Breast epithelium (tissue), 4 donors: ENCODE measurements at regions not wholly inside any gene's neighbourhood (a gene's known extent, or its start where the extent isn't known, plus 50 kb on each side); places are given as distances from the start of the nearest gene placed in this dataset.

Experiments
- DNase-seq, 2 donors: peaks; one replicate each; pipeline ENCODE4 v3.0.0-alpha.2; 2019; ENCODE audit warnings: low spot score in 2 of 2
- H3K27ac ChIP-seq, 2 donors: fragments of 200-600 bp; sonication (generic) in 1 of 2; one replicate each; pipeline ENCODE4 v1.5.1; 2016 to 2019; ENCODE audit warnings: mild to moderate bottlenecking in 1 of 2
- H3K27me3 ChIP-seq, 2 donors: fragments of 200-600 bp; sonication (generic) in 1 of 2; one replicate each; pipeline versions ENCODE4 v1.5.1 to v1.6.0; 2017 to 2019; ENCODE audit warnings: control low read depth in 1 of 2, mild to moderate bottlenecking in 1 of 2
- H3K36me3 ChIP-seq: fragments of 200-600 bp; one replicate; pipeline ENCODE4 v1.5.1; 2019
- H3K4me1 ChIP-seq, 2 donors: fragments of 200-600 bp; sonication (generic); one replicate each; pipeline ENCODE4 v1.5.1; 2016 to 2019; ENCODE audit warnings: control low read depth in 1 of 2
- H3K4me3 ChIP-seq, 3 donors: fragments of 200-600 bp; sonication (generic); 1 replicate in 2 of 3; 2 replicates in 1 of 3; pipeline ENCODE4 v1.5.1; 2016 to 2019; ENCODE audit warnings: mild to moderate bottlenecking in 3 of 3, moderate library complexity in 2 of 3
- H3K9me3 ChIP-seq, 2 donors: fragments of 200-600 bp; sonication (generic) in 1 of 2; one replicate each; pipeline ENCODE4 v1.5.1; 2016 to 2019; ENCODE audit warnings: control low read depth in 1 of 2
- CTCF ChIP-seq, 3 donors: fragments of 450-650 bp; IDR thresholded peaks; one replicate each; pipeline ENCODE4 v1.5.1; 2016 to 2017; ENCODE audit warnings: antibody characterized with exemption in 3 of 3, mild to moderate bottlenecking in 3 of 3, moderate library complexity in 3 of 3
- POLR2A ChIP-seq: fragments of 450-650 bp; IDR thresholded peaks from one replicate; pipeline ENCODE4 v1.6.1; 2016; ENCODE audit warnings: antibody characterized with exemption, mild to moderate bottlenecking, moderate library complexity
- POLR2AphosphoS5 ChIP-seq, 3 donors: sonication (generic); formaldehyde crosslinking; IDR thresholded peaks; one replicate each; pipeline ENCODE4 v1.6.1; 2017; ENCODE audit warnings: antibody characterized with exemption in 3 of 3
- intact Hi-C: fragments of 100-400 bp; cut with DNase I; formaldehyde crosslinking; loops from one replicate; pipeline ENCODE4 v1.15.1; 2023; ENCODE audit warnings: low total_unique reads

- H3K27ac ChIP-seq, result no peak overlapping the region
- TF ChIP-seq CTCF (IDR thresholded peaks at IDR 0.05), result no peak
- TF ChIP-seq POLR2A, result no peak
- TF ChIP-seq POLR2AphosphoS5 (IDR thresholded peaks at IDR 0.05), result no peak
- intact Hi-C loops, result no loop called here
- no peak for DNase-seq
- no peaks in the 10 kb centered on the region for H3K36me3 ChIP-seq
- H3K4me1 ChIP-seq, result no peaks in the 10 kb centered on the region
- H3K9me3 ChIP-seq, result no peaks in the 10 kb centered on the region
- H3K4me3 ChIP-seq, result no peak overlapping the region
- H3K27me3 ChIP-seq, result peaks cover 0 to 6% of the 10 kb centered on the region in 2 donors
Measured at GRCh38 chr1:34683616-34684015, 71.2 kb upstream of the GJB5 start.

- intact Hi-C loops, result no loop called here
- no peak for DNase-seq
- Histone ChIP-seq H3K36me3 (no peaks in the 10 kb centered on the region), H3K9me3 (no peaks in the 10 kb centered on the region), H3K4me1 (no peaks in the 10 kb centered on the region), H3K4me3 (no peak overlapping the region), H3K27ac (no peak overlapping the region), H3K27me3 (peaks cover 0 to 6% of the 10 kb centered on the region in 2 donors)
- TF ChIP-seq POLR2A, result no peak
- TF ChIP-seq CTCF (IDR thresholded peaks at IDR 0.05), result no peak
- no peak for TF ChIP-seq POLR2AphosphoS5 (IDR thresholded peaks at IDR 0.05)
Measured at GRCh38 chr1:34684266-34684665, 70.6 kb upstream of the GJB5 start.

GRCh38 chr1:34685225-34685624 is 69.6 kb upstream of the GJB5 start:
- H3K36me3 ChIP-seq, result no peaks in the 10 kb centered on the region
- no peak overlapping the region for H3K27ac ChIP-seq
- intact Hi-C loops, result no loop called here
- peaks cover 0 to 6% of the 10 kb centered on the region in 2 donors for H3K27me3 ChIP-seq
- no peak for DNase-seq
- no peaks in the 10 kb centered on the region for H3K9me3 ChIP-seq
- TF ChIP-seq POLR2AphosphoS5 (IDR thresholded peaks at IDR 0.05) (no peak), CTCF (IDR thresholded peaks at IDR 0.05) (no peak), POLR2A (no peak)
- no peak overlapping the region for H3K4me3 ChIP-seq
- H3K4me1 ChIP-seq, result no peaks in the 10 kb centered on the region

DNA sequence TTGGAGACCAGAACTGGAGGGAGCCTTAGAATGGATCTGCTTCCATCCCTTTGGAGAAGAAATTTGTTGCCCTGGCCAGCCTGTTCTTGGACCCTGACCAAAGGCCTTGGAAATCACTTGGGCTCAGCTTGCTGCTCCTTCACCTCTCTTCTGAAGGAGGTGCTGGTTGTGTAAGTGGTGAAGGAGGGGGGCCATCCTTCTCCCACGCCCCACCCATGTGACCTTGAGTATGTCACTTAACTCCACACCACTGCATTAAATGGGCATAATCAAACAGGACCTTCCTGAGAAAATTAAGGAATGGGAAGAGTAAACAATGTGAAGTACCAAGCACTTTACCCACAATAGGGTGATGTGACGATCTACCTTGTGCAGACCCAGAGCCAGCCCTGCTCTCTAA is 68.3 kb upstream of the GJB5 start:
- Histone ChIP-seq H3K27me3 (peaks cover 0 to 6% of the 10 kb centered on the region in 2 donors), H3K4me3 (no peak overlapping the region), H3K9me3 (no peaks in the 10 kb centered on the region), H3K36me3 (no peaks in the 10 kb centered on the region), H3K27ac (no peak overlapping the region), H3K4me1 (no peaks in the 10 kb centered on the region)
- no peak for DNase-seq
- no peak for TF ChIP-seq CTCF (IDR thresholded peaks at IDR 0.05)
- no peak for TF ChIP-seq POLR2AphosphoS5 (IDR thresholded peaks at IDR 0.05)
- TF ChIP-seq POLR2A, result no peak
- intact Hi-C loops, result no loop called here

DNA sequence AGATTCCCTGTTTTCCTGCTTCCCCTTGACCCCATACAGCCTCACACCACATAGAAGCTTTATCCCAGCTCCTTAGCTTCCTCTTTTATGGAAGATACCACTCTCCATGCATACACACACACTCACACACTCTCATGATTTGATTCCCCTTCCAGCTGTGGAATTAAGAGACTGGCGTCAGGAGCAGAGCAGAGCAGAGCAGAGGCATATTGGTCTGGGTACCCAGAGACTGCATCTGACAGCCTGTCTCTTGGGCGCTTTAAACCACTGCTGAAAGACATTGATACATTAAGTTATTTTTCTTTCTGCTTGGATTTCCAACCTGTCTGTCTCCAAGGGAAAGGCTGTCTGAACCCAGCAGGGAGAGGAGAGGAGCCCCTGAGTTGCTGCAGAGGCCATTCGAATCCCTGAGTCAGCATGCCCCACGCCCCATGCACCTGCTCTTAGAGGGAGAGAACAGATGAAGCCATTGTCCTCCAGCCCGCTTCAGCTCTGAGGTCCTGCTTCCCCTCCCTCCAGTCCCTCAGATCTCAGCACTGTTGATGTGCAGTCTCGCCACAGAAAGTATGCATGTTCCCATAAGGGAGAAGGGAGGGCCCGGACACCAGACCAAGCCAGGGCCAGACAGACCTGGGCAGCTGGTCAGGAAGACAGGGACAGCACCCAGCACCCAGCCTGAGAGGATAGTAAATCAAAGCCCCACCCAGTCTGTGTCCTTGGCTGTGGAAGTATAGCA is 66.7 kb upstream of the GJB5 start:
- H3K4me1 ChIP-seq, result no peaks in the 10 kb centered on the region
- no peak overlapping the region for H3K4me3 ChIP-seq
- no peak for DNase-seq
- no peak for TF ChIP-seq POLR2A
- no peak for TF ChIP-seq POLR2AphosphoS5 (IDR thresholded peaks at IDR 0.05)
- H3K36me3 ChIP-seq, result no peaks in the 10 kb centered on the region
- intact Hi-C loops, result no loop called here
- no peaks in the 10 kb centered on the region for H3K9me3 ChIP-seq
- peaks cover 0 to 6% of the 10 kb centered on the region in 2 donors for H3K27me3 ChIP-seq
- no peak overlapping the region for H3K27ac ChIP-seq
